GM12865 (cell line): ENCODE measurements at regions not wholly inside any gene's neighbourhood (a gene's known extent, or its start where the extent isn't known, plus 50 kb on each side); places are given as distances from the start of the nearest gene placed in this dataset.

ENCODE experiments used
- DNase-seq: peaks from one replicate; pipeline ENCODE4 v3.0.0; 2010; ENCODE audit warnings: low read depth
- H3K4me3 ChIP-seq: 2 replicates; pipeline ENCODE4 v1.5.1; 2011; ENCODE audit warnings: mild to moderate bottlenecking, low read depth, low read length, control low read depth
- TF ChIP-seq, protein P1 (sequence below): IDR thresholded peaks from 2 replicates; pipeline ENCODE4 v1.5.1; 2011; ENCODE audit warnings: low read length, control low read depth, low read depth, inconsistent platforms; ENCODE audit not compliant: insufficient read depth; ENCODE audit errors: missing control alignments

DNA sequence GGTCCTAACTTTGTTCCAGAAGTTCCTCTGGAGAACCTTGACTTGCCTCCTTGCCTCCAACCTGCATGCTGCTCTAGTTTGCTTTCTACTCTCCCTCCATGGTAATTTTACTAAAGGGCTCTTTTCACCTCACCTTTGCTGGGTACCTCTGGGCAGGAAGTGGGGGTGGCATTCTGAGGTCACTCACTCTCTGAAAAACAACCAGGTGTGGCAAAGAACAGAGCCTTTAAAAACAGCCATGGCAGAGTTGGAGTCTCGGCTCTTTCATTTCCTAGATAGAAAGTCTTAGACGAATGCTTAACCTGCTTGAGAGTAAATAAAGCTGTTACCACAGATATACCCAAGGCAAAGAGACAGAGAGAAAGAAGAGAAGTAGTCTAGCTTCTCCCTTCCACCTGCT, 827.9 kb downstream of the BCL11B start:
- H3K4me3 ChIP-seq = no peak overlapping the region
- TF ChIP-seq, protein P1, sequence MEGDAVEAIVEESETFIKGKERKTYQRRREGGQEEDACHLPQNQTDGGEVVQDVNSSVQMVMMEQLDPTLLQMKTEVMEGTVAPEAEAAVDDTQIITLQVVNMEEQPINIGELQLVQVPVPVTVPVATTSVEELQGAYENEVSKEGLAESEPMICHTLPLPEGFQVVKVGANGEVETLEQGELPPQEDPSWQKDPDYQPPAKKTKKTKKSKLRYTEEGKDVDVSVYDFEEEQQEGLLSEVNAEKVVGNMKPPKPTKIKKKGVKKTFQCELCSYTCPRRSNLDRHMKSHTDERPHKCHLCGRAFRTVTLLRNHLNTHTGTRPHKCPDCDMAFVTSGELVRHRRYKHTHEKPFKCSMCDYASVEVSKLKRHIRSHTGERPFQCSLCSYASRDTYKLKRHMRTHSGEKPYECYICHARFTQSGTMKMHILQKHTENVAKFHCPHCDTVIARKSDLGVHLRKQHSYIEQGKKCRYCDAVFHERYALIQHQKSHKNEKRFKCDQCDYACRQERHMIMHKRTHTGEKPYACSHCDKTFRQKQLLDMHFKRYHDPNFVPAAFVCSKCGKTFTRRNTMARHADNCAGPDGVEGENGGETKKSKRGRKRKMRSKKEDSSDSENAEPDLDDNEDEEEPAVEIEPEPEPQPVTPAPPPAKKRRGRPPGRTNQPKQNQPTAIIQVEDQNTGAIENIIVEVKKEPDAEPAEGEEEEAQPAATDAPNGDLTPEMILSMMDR = no peak
- no peak for DNase-seq

- TF ChIP-seq, protein P1 = no peak
- no peak for DNase-seq
- no peak overlapping the region for H3K4me3 ChIP-seq
Observed at GRCh38 chr14:98445718-98446117, 826.3 kb downstream of the BCL11B start.

DNA sequence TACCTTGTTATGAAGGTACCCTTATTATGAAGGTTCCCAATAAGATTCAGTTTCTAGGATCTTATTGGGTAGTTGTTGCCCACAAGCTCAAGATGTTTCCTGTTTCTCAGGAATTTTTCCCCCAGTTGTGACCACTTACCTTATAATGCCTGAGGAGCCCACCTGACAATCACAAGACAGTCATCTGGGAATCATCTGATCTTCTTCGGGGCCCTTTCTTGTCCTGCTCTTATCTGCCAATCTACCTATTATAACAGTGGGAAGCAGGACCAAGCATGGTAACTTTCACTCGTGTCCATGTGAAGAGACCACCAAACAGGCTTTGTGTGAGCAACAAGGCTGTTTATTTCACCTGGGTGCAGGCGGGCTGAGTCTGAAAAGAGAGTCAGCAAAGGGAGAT, 825.5 kb downstream of the BCL11B start:
- TF ChIP-seq, protein P1 = no peak
- DNase-seq = no peak
- H3K4me3 ChIP-seq = no peak overlapping the region

- TF ChIP-seq, protein P1 = no peak
- no peak for DNase-seq
- no peak overlapping the region for H3K4me3 ChIP-seq
Observed at GRCh38 chr14:98456231-98456630, 815.8 kb downstream of the BCL11B start.

- TF ChIP-seq, protein P1 = no peak
- no peak overlapping the region for H3K4me3 ChIP-seq
- no peak for DNase-seq
Observed at GRCh38 chr14:98458702-98459101, 813.3 kb downstream of the BCL11B start.

GRCh38 chr14:98462908-98463307, 809.1 kb downstream of the BCL11B start:
- TF ChIP-seq, protein P1 = no peak
- no peak for DNase-seq

GRCh38 chr14:98466807-98467206, 805.2 kb downstream of the BCL11B start:
- DNase-seq = no peak
- H3K4me3 ChIP-seq = no peak overlapping the region
- TF ChIP-seq, protein P1 = no peak

More at GRCh38 chr14:98462908-98463307, 809.1 kb downstream of the BCL11B start:
- no peak overlapping the region for H3K4me3 ChIP-seq
